Osteocyte (in vitro differentiated cells): ENCODE measurements at regions not wholly inside any gene's neighbourhood (a gene's known extent, or its start where the extent isn't known, plus 50 kb on each side); places are given as distances from the start of the nearest gene placed in this dataset.

ENCODE experiments used
- DNase-seq: peaks from one replicate; pipeline ENCODE4 v3.0.0; 2021; ENCODE audit warnings: mixed read lengths; ENCODE audit not compliant: unreplicated experiment; ENCODE audit errors: extremely low spot score
- H3K27ac Mint-ChIP-seq: one replicate; pipeline ENCODE4 v1.8.0; 2021; ENCODE audit warnings: mild to moderate bottlenecking, mixed read lengths; ENCODE audit not compliant: unreplicated experiment
- H3K27me3 Mint-ChIP-seq: one replicate; pipeline ENCODE4 v1.8.0; 2021; ENCODE audit warnings: mixed read lengths; ENCODE audit not compliant: unreplicated experiment
- H3K36me3 Mint-ChIP-seq: one replicate; pipeline ENCODE4 v1.8.0; 2021; ENCODE audit warnings: mixed read lengths; ENCODE audit not compliant: unreplicated experiment
- H3K4me1 Mint-ChIP-seq: one replicate; pipeline ENCODE4 v1.8.0; 2021; ENCODE audit warnings: mixed read lengths; ENCODE audit not compliant: unreplicated experiment
- H3K4me3 Mint-ChIP-seq: one replicate; pipeline ENCODE4 v1.8.0; 2021; ENCODE audit warnings: mild to moderate bottlenecking, moderate library complexity, mixed read lengths; ENCODE audit not compliant: unreplicated experiment
- H3K9me3 Mint-ChIP-seq: one replicate; pipeline ENCODE4 v1.8.0; 2021; ENCODE audit warnings: mixed read lengths; ENCODE audit not compliant: unreplicated experiment
- TF ChIP-seq, protein P1 (sequence below): fragments of 200-600 bp; sonication (generic); IDR thresholded peaks from 2 replicates; pipeline ENCODE4 v1.5.0; 2021; ENCODE audit warnings: antibody characterized with exemption, mild to moderate bottlenecking, moderate library complexity

DNA sequence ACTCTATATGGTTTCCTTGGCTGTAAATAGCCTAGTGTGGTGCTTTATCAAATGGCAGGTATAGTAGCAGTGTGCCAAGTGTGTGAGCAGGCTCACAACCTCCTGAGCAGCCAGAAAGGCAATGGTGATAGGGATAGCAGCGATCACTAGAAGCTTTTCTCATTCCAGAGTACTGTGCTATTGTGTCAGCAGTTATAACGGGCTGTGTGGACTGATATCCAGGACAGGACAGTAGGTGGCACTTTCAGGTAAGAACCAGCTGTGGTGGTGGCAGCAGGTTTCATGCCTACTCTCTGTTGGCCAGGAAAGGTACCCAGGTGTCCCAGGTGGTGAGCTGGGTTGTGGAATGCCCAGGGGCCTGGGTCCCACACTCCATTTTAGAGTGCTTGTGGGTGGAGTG, 448.8 kb upstream of the BTBD3 start:
- Mint-ChIP-seq H3K9me3 (no peaks in the 10 kb centered on the region), H3K4me1 (peaks cover 11% of the 10 kb centered on the region), H3K27ac (no peak overlapping the region), H3K4me3 (no peak overlapping the region), H3K36me3 (no peaks in the 10 kb centered on the region), H3K27me3 (peaks cover 2% of the 10 kb centered on the region)
- DNase-seq, result no peak
- TF ChIP-seq, protein P1, sequence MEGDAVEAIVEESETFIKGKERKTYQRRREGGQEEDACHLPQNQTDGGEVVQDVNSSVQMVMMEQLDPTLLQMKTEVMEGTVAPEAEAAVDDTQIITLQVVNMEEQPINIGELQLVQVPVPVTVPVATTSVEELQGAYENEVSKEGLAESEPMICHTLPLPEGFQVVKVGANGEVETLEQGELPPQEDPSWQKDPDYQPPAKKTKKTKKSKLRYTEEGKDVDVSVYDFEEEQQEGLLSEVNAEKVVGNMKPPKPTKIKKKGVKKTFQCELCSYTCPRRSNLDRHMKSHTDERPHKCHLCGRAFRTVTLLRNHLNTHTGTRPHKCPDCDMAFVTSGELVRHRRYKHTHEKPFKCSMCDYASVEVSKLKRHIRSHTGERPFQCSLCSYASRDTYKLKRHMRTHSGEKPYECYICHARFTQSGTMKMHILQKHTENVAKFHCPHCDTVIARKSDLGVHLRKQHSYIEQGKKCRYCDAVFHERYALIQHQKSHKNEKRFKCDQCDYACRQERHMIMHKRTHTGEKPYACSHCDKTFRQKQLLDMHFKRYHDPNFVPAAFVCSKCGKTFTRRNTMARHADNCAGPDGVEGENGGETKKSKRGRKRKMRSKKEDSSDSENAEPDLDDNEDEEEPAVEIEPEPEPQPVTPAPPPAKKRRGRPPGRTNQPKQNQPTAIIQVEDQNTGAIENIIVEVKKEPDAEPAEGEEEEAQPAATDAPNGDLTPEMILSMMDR, result no peak

DNA sequence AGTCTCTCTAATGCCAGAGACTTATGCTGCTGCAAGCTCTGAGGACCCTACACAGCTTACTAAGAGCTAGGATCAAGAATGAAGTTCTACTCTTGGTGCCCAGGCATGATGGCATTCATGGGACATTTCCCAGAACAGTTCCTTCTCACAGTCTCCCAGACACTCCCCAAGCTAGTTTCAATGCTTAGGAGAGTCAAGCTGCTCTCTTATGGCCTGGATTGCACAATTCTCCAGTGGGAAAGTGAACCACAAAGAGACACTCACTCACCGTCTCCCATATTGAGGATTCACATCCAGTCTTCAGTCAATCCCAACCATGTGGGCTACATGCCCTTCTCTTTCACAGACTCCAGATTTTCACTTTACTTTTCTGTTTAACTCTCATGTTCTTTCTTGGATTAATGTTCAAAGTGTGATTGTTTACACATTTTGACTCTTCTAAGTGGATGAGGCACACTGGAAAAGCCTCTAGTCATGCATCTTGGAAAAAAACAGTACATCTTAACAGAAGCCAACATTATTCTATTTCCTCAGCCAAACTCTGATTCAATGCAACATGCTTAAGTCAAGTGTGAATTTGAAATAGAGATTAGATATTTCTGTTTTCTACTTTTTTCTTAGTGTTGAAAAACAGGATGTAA, 447.8 kb upstream of the BTBD3 start:
- H3K4me1 Mint-ChIP-seq, result peaks cover 11% of the 10 kb centered on the region
- no peaks in the 10 kb centered on the region for H3K9me3 Mint-ChIP-seq
- H3K27ac Mint-ChIP-seq, result no peak overlapping the region
- no peak for DNase-seq
- H3K36me3 Mint-ChIP-seq, result no peaks in the 10 kb centered on the region
- TF ChIP-seq, protein P1, result no peak
- H3K27me3 Mint-ChIP-seq, result peaks cover 2% of the 10 kb centered on the region
- H3K4me3 Mint-ChIP-seq, result no peak overlapping the region

DNA sequence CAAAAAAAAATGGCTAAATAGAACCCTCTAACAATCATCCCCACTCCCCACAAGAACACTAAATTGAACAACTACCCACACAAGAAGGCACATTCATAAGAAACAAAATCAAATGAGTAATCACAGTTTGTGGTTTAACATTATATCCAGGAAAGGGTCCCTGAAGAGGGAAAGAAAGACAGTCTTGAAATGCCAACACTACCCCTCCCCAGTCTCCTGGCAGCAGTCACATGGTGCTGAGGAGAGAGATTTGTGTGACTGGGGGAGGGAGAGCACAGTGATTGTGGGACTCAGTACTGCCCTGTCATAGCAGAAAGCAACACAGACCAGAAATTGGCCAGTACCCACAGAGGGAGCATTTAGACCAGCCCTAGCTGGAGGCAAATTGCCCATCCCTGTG, 443.7 kb upstream of the BTBD3 start:
- Mint-ChIP-seq H3K27me3 (no peaks in the 10 kb centered on the region), H3K27ac (no peak overlapping the region), H3K36me3 (peaks cover 10% of the 10 kb centered on the region), H3K4me3 (no peak overlapping the region), H3K9me3 (peaks cover 18% of the 10 kb centered on the region), H3K4me1 (no peaks in the 10 kb centered on the region)
- no peak for DNase-seq
- TF ChIP-seq, protein P1, result no peak

DNA sequence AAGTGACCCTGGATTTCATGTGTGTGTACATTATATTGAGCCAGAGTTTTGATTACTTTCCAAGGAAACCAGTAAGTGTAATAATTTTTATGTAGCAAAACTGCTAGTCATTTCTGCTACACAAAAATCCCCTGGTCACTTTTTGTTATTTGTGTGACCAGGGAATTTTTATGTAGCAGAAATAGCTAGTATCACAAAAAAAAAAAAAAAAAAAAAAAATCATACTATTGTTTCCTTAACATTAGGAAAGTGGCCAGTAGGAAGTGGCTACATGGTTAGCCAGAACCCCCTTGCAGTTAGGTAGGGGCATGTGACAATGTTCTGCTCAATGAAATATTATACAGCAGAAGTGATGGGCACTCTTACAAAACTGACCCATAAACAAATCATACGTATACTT, 434.0 kb upstream of the BTBD3 start:
- TF ChIP-seq, protein P1, result no peak
- Mint-ChIP-seq H3K27ac (no peak overlapping the region), H3K4me3 (no peak overlapping the region), H3K36me3 (no peaks in the 10 kb centered on the region), H3K27me3 (no peaks in the 10 kb centered on the region), H3K9me3 (peaks cover 4% of the 10 kb centered on the region), H3K4me1 (peaks cover 4% of the 10 kb centered on the region)
- no peak for DNase-seq

DNA sequence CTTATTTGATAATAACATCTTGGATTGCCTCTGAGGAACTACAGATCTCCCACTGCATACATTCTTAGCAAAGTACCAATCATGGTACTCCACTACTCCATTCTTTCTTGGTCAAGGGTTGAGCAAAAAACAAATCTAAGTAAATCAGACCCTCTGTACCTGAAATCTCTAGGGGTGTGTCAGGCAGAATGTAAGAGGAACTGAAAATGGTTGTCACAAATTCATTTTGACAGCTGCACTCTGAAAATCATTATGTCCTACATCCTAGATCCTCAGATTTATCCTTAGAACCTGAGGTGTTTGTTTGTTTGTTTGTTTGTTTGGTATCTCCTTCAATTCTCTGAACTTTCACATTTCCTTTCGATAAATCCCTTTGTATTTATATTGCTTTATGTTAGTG, 433.2 kb upstream of the BTBD3 start:
- TF ChIP-seq, protein P1, result no peak
- no peak for DNase-seq
- Mint-ChIP-seq H3K4me1 (peaks cover 9% of the 10 kb centered on the region), H3K27ac (no peak overlapping the region), H3K4me3 (no peak overlapping the region), H3K9me3 (no peaks in the 10 kb centered on the region), H3K27me3 (no peaks in the 10 kb centered on the region), H3K36me3 (no peaks in the 10 kb centered on the region)
